ENCODE measurements at regions not wholly inside any gene's neighbourhood (a gene's known extent, or its start where the extent isn't known, plus 50 kb on each side); places are given as distances from the start of the nearest gene placed in this dataset.

DNA sequence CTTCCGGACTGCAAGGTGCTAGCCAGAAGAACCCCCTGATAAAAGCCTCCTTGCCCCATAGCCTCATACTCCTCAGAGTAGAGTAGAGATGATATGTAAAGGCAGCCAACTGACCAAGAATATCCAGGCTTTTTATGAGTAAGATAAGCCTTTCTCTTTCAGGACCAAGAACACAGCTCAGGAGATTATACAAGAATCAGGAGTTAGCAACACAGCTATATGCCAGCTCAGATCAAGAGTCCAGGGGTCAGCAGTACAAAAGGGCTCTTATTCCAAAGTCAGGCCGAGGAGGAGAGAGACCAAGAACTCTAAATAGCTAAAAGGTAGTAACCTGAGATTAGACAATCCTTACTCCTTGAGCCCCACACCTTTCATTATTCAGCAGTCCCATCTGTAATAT, 135.3 kb downstream of the BTG1 start:
- TF ChIP-seq, protein P1, sequence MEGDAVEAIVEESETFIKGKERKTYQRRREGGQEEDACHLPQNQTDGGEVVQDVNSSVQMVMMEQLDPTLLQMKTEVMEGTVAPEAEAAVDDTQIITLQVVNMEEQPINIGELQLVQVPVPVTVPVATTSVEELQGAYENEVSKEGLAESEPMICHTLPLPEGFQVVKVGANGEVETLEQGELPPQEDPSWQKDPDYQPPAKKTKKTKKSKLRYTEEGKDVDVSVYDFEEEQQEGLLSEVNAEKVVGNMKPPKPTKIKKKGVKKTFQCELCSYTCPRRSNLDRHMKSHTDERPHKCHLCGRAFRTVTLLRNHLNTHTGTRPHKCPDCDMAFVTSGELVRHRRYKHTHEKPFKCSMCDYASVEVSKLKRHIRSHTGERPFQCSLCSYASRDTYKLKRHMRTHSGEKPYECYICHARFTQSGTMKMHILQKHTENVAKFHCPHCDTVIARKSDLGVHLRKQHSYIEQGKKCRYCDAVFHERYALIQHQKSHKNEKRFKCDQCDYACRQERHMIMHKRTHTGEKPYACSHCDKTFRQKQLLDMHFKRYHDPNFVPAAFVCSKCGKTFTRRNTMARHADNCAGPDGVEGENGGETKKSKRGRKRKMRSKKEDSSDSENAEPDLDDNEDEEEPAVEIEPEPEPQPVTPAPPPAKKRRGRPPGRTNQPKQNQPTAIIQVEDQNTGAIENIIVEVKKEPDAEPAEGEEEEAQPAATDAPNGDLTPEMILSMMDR (IDR thresholded peaks at IDR 0.05; ENCODE audit: control insufficient read depth, extremely low read depth, insufficient read depth): no peak
- H3K4me3 ChIP-seq (ENCODE audit: low read depth, low read length): no peak overlapping the region
- no peak for DNase-seq (ENCODE audit: low read depth)

DNA sequence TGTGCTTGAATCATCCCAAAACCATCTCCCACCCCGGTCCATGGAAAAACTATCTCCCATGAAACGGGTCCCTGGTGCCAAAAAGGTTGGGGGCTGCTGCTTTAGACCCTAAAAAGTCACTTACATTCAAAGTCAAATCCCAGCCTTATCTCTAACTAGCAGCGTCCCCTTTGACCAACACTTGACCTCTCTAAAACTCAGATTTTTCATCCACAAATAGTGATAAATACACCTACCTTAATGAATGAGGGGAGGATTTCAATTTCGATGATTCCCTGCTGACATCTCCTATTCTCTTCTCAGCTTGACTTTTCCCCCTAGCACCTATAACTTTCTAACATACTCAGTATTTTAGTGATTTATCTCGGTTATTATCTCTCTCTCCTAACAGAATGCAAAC, 137.3 kb downstream of the BTG1 start:
- no peak overlapping the region for H3K4me3 ChIP-seq (ENCODE audit: low read depth, low read length)
- no peak for DNase-seq (ENCODE audit: low read depth)
- TF ChIP-seq, protein P1 (IDR thresholded peaks at IDR 0.05; ENCODE audit: control insufficient read depth, extremely low read depth, insufficient read depth): no peak

DNA sequence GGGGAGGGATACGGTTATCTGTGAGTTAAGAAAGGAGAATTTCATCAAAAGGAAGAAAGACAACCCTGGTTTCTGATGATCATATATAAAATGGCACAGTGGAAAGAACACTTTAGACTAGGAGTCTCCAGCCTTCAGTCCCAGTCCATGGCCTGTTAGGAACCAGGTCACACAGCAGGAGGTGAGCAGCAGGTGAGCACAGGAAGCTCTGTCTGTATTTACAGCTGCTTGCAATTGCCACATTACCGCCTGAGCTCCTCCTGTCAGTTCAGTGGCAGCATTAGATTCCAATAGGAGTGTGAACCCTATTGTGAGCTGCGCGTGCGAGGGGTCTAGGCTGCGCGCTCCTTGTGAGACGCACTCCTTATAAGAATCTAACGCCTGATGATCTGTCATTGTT, 137.9 kb downstream of the BTG1 start:
- DNase-seq (ENCODE audit: low read depth): no peak
- no peak overlapping the region for H3K4me3 ChIP-seq (ENCODE audit: low read depth, low read length)
- TF ChIP-seq, protein P1 (IDR thresholded peaks at IDR 0.05; ENCODE audit: control insufficient read depth, extremely low read depth, insufficient read depth): no peak

DNA sequence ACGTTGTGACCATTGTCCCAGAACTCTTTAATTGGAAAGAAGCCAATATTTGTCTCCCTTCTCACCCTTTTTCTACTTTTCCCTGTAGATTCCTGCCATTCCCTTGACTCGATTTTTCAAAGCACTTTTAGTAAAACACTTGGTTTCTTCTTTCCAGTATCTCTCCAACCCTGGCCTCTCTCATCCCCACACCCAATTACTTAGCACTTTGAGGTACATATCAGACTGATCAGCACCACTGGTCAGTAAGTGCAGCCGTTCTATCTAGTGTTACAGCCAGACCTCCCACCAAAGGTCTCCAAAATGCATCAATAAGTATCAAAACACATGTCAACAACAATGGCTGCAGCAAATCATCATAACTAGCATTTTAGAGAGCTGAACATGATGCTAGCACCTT, 141.9 kb downstream of the BTG1 start:
- no peak for DNase-seq (ENCODE audit: low read depth)
- TF ChIP-seq, protein P1 (IDR thresholded peaks at IDR 0.05; ENCODE audit: control insufficient read depth, extremely low read depth, insufficient read depth): no peak
- H3K4me3 ChIP-seq (ENCODE audit: low read depth, low read length): no peak overlapping the region

DNA sequence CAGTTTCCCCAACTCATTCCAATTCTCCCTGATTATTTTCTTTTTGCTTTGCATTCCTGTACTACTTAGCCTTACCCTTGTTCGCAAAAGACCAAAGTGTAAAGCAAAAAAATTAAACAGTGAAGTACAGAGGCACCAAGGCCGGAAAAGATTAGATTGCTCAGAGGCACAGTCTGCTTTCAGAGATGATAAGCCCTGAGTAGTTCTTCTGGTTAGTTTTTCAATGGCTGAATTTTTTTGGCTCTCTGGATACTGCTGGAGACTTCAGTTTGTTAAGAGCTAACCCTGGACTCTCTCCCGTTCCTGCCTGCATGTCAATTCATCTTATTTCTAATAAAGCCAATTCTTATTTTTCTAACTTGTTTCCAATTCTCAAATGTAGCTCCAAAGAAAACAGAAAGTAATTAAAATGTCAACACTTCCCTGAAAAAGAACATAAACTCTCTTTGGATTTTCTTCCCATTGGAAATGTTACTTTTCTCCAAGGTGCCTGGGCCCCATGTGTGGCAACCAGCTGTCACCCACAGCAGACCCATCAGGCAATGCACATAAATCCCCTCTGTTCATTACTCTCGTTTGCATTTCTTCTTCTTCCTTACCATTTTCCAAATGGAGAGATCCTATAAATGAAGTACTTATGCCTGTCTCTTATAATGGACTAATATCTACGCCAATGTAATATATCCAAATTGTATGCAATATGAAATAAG, 142.8 kb downstream of the BTG1 start:
- DNase-seq (ENCODE audit: low read depth): no peak
- TF ChIP-seq, protein P1 (IDR thresholded peaks at IDR 0.05; ENCODE audit: control insufficient read depth, extremely low read depth, insufficient read depth): no peak

DNA sequence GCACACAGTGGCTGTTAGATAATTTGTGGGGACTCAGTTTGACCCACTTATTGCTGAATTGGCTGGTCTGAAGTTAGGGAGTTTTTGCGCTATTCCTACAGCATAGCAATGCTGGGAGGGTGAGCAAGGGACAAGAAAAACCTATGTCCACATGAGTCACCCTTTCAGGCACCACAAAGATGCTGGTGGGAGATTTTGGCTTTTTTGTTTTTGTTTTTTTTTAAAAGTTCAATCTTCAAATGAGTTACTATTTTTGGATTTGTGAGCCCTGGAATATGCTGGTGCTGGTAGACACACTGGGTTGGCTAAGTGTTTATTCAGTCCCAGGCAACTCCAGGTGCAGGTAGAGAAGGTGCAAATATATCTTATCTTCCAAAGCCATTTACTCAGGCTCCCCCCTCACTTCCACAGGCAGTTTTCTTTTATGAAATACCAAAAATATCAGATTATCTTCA, 143.4 kb downstream of the BTG1 start:
- H3K4me3 ChIP-seq (ENCODE audit: low read depth, low read length): no peak overlapping the region
- DNase-seq (ENCODE audit: low read depth): no peak
- TF ChIP-seq, protein P1 (IDR thresholded peaks at IDR 0.05; ENCODE audit: control insufficient read depth, extremely low read depth, insufficient read depth): no peak

More for the DNA sequence above, 142.8 kb downstream of the BTG1 start:
- H3K4me3 ChIP-seq (ENCODE audit: low read depth, low read length): no peak overlapping the region

DNA sequence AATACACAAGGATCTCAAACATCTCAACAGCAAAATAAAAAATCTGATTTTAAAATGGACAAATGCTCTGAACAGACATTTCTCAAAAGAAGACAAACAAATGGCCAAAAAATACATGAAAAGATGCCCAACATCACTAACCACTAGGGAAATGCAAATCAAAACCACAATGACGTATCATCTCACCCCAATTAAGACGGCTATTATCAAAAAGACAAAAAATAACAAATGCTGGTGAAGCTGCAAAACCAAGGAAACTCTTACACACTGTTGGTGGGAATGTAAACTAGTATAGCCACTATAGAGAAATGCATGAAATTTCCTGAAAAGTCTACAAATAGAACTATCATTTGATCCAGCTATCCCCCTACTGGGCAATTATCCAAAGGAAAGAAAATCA, 145.0 kb downstream of the BTG1 start:
- TF ChIP-seq, protein P1 (IDR thresholded peaks at IDR 0.05; ENCODE audit: control insufficient read depth, extremely low read depth, insufficient read depth): no peak
- no peak overlapping the region for H3K4me3 ChIP-seq (ENCODE audit: low read depth, low read length)
- DNase-seq (ENCODE audit: low read depth): no peak
